NCI-H510A (cell line): ENCODE measurements at regions not wholly inside any gene's neighbourhood (a gene's known extent, or its start where the extent isn't known, plus 50 kb on each side); places are given as distances from the start of the nearest gene placed in this dataset.
"Not testable (repeated sequence)": the region's sequence is repeated elsewhere in the genome, so short reads cannot be mapped to it uniquely, and the experiment has no call there.

Experiments
- DNase-seq: peaks from one replicate; lab custom pipeline; 2025; lab: John Stamatoyannopoulos, UW

GRCh38 chr22:48639896-48640748 is 1187.6 kb downstream of the BRD1 start:
- no peak for DNase-seq

GRCh38 chr22:48639021-48639795 is 1188.5 kb downstream of the BRD1 start:
- no peak for DNase-seq

GRCh38 chr22:48637231-48637630 is 1190.4 kb downstream of the BRD1 start:
- DNase-seq = no peak

GRCh38 chr22:48636746-48637145 is 1190.9 kb downstream of the BRD1 start:
- DNase-seq = no peak

- DNase-seq = peak; percentile 67
Measured at GRCh38 chr22:48635816-48636215, 1191.9 kb downstream of the BRD1 start.

GRCh38 chr22:48635031-48635430 is 1192.6 kb downstream of the BRD1 start:
- DNase-seq = no peak

GRCh38 chr22:48633996-48634836 is 1193.5 kb downstream of the BRD1 start:
- no peak for DNase-seq

- DNase-seq = no peak
Measured at GRCh38 chr22:48632646-48633246, 1194.9 kb downstream of the BRD1 start.

GRCh38 chr22:48631288-48631863 is 1196.3 kb downstream of the BRD1 start:
- no peak for DNase-seq

GRCh38 chr22:48630848-48631247 is 1196.8 kb downstream of the BRD1 start:
- DNase-seq = no peak

GRCh38 chr22:48630433-48630754 is 1197.3 kb downstream of the BRD1 start:
- peak; percentile 70 for DNase-seq

- DNase-seq = no peak
Measured at GRCh38 chr22:48629631-48630432, 1197.8 kb downstream of the BRD1 start.

GRCh38 chr22:48628891-48629543 is 1198.7 kb downstream of the BRD1 start:
- DNase-seq = no peak

- no peak for DNase-seq
Measured at GRCh38 chr22:48627966-48628365, 1199.7 kb downstream of the BRD1 start.

GRCh38 chr22:48627203-48627602 is 1200.5 kb downstream of the BRD1 start:
- DNase-seq = no peak

GRCh38 chr22:48624401-48624800 is 1203.3 kb downstream of the BRD1 start:
- no peak for DNase-seq

- no peak for DNase-seq
Measured at GRCh38 chr22:48622891-48623545, 1204.7 kb downstream of the BRD1 start.

GRCh38 chr22:48621085-48621484 is 1206.6 kb downstream of the BRD1 start:
- DNase-seq = no peak

- not testable (repeated sequence) for DNase-seq
Measured at GRCh38 chr22:48620460-48620859, 1207.2 kb downstream of the BRD1 start.

GRCh38 chr22:48619721-48620120 is 1208.0 kb downstream of the BRD1 start:
- DNase-seq = no peak
